Astrocyte (in vitro differentiated cells and primary cell): ENCODE measurements at regions not wholly inside any gene's neighbourhood (a gene's known extent, or its start where the extent isn't known, plus 50 kb on each side); places are given as distances from the start of the nearest gene placed in this dataset.

Source experiments
- DNase-seq: peaks from one replicate; pipeline ENCODE4 v3.0.0-alpha.2; 2010; ENCODE audit warnings: low read depth
- FAIRE-seq: peaks from 2 replicates; lab custom pipeline; 2011; peaks lifted over from hg19 to GRCh38; lab: Jason Lieb, UNC
- H2AFZ ChIP-seq: 2 replicates; pipeline ENCODE4 v1.6.0; 2012; ENCODE audit warnings: low read depth, low read length, inconsistent platforms
- H3K27ac ChIP-seq: 2 replicates; pipeline ENCODE4 v1.5.1; 2011; ENCODE audit warnings: low read depth, low read length, inconsistent platforms
- H3K27me3 ChIP-seq: 2 replicates; pipeline ENCODE4 v1.6.0; 2011; ENCODE audit warnings: low read length, inconsistent platforms; ENCODE audit not compliant: insufficient read depth
- H3K36me3 ChIP-seq: 2 replicates; pipeline ENCODE4 v1.5.1; 2011; ENCODE audit warnings: low read length, inconsistent platforms; ENCODE audit not compliant: insufficient read depth
- H3K4me1 ChIP-seq: 2 replicates; pipeline ENCODE4 v1.5.1; 2011; ENCODE audit warnings: low read length, inconsistent platforms; ENCODE audit not compliant: insufficient read depth
- H3K4me2 ChIP-seq: 2 replicates; pipeline ENCODE4 v1.6.0; 2012; ENCODE audit warnings: low read length, inconsistent platforms
- H3K4me3 ChIP-seq: 2 replicates; pipeline ENCODE4 v1.5.1; 2011; ENCODE audit warnings: low read depth, mild to moderate bottlenecking, low read length, inconsistent platforms; ENCODE audit not compliant: insufficient read depth
- H3K79me2 ChIP-seq: 2 replicates; pipeline ENCODE4 v1.6.0; 2012; ENCODE audit warnings: mild to moderate bottlenecking, low read length, inconsistent platforms; ENCODE audit not compliant: insufficient read depth
- H3K9ac ChIP-seq: 2 replicates; pipeline ENCODE4 v1.6.0; 2012; ENCODE audit warnings: mild to moderate bottlenecking, low read length, inconsistent platforms
- H3K9me3 ChIP-seq: 2 replicates; pipeline ENCODE4 v1.5.1; 2012; ENCODE audit warnings: low read depth, mild to moderate bottlenecking, low read length, inconsistent platforms; ENCODE audit not compliant: insufficient read depth
- H4K20me1 ChIP-seq: 2 replicates; pipeline ENCODE4 v1.6.0; 2012; ENCODE audit warnings: low read length, inconsistent platforms; ENCODE audit not compliant: insufficient read depth
- H3K27ac Mint-ChIP-seq: one replicate; pipeline ENCODE4 v1.8.0; 2021; ENCODE audit warnings: mild to moderate bottlenecking, mixed read lengths; ENCODE audit not compliant: unreplicated experiment
- H3K27me3 Mint-ChIP-seq: one replicate; pipeline ENCODE4 v1.8.0; 2021; ENCODE audit warnings: low read depth, mixed read lengths; ENCODE audit not compliant: unreplicated experiment
- H3K36me3 Mint-ChIP-seq: one replicate; pipeline ENCODE4 v1.8.0; 2021; ENCODE audit warnings: low read depth, mixed read lengths; ENCODE audit not compliant: unreplicated experiment
- H3K4me1 Mint-ChIP-seq: one replicate; pipeline ENCODE4 v1.8.0; 2021; ENCODE audit warnings: low read depth, mixed read lengths; ENCODE audit not compliant: unreplicated experiment
- H3K4me3 Mint-ChIP-seq: one replicate; pipeline ENCODE4 v1.8.0; 2021; ENCODE audit warnings: mild to moderate bottlenecking, moderate library complexity, mixed read lengths; ENCODE audit not compliant: unreplicated experiment
- H3K9me3 Mint-ChIP-seq: one replicate; pipeline ENCODE4 v1.8.0; 2021; ENCODE audit warnings: mild to moderate bottlenecking, mixed read lengths; ENCODE audit not compliant: unreplicated experiment
- CTCF ChIP-seq: IDR thresholded peaks from 2 replicates; pipeline ENCODE4 v1.5.1; 2011; ENCODE audit warnings: low read depth, mild to moderate bottlenecking, inconsistent platforms, low read length, moderate library complexity; ENCODE audit not compliant: insufficient read depth
- EZH2 ChIP-seq: IDR thresholded peaks from 2 replicates; pipeline ENCODE4 v1.6.1; 2012; ENCODE audit warnings: mild to moderate bottlenecking, low read length, inconsistent platforms; ENCODE audit not compliant: insufficient read depth

- H3K4me3 Mint-ChIP-seq, result no peak overlapping the region
- no peak overlapping the region for H3K4me2 ChIP-seq
- no peak for TF ChIP-seq EZH2
- no peak for TF ChIP-seq CTCF
- H3K27me3 Mint-ChIP-seq, result no peaks in the 10 kb centered on the region
- no peak for DNase-seq
- H3K27ac Mint-ChIP-seq, result no peak overlapping the region
- no peaks in the 10 kb centered on the region for H3K79me2 ChIP-seq
- H3K9me3 ChIP-seq, result no peaks in the 10 kb centered on the region
- H3K4me1 ChIP-seq, result no peaks in the 10 kb centered on the region
- no peak overlapping the region for H3K4me3 ChIP-seq
- no peaks in the 10 kb centered on the region for H3K9me3 Mint-ChIP-seq
- no peak for FAIRE-seq
- peaks cover 4% of the 10 kb centered on the region for H3K4me1 Mint-ChIP-seq
- H3K27ac ChIP-seq, result no peak overlapping the region
- H2AFZ ChIP-seq, result no peak overlapping the region
- H4K20me1 ChIP-seq, result no peaks in the 10 kb centered on the region
- H3K27me3 ChIP-seq, result no peaks in the 10 kb centered on the region
- H3K36me3 ChIP-seq, result no peaks in the 10 kb centered on the region
- H3K9ac ChIP-seq, result no peak overlapping the region
- H3K36me3 Mint-ChIP-seq, result no peaks in the 10 kb centered on the region
Measured at GRCh38 chr14:53473480-53473879, 320.4 kb upstream of the DDHD1 start.

- H2AFZ ChIP-seq, result no peak overlapping the region
- FAIRE-seq, result no peak
Measured at GRCh38 chr14:53472306-53472705, 319.2 kb upstream of the DDHD1 start.

More at GRCh38 chr14:53472306-53472705, 319.2 kb upstream of the DDHD1 start:
- H3K36me3 Mint-ChIP-seq, result no peaks in the 10 kb centered on the region
- Histone ChIP-seq H3K79me2 (no peaks in the 10 kb centered on the region), H3K27ac (no peak overlapping the region), H3K4me1 (no peaks in the 10 kb centered on the region), H3K36me3 (no peaks in the 10 kb centered on the region), H4K20me1 (no peaks in the 10 kb centered on the region), H3K4me2 (no peak overlapping the region), H3K9me3 (no peaks in the 10 kb centered on the region), H3K4me3 (no peak overlapping the region), H3K27me3 (no peaks in the 10 kb centered on the region), H3K9ac (no peak overlapping the region)
- H3K27ac Mint-ChIP-seq, result peak overlapping the region; percentile 21
- H3K27me3 Mint-ChIP-seq, result no peaks in the 10 kb centered on the region
- H3K9me3 Mint-ChIP-seq, result no peaks in the 10 kb centered on the region
- no peak for DNase-seq
- TF ChIP-seq CTCF (no peak), EZH2 (no peak)
- H3K4me3 Mint-ChIP-seq, result no peak overlapping the region
- peaks cover 4% of the 10 kb centered on the region for H3K4me1 Mint-ChIP-seq
